ENCODE measurements at regions not wholly inside any gene's neighbourhood (a gene's known extent, or its start where the extent isn't known, plus 50 kb on each side); places are given as distances from the start of the nearest gene placed in this dataset.

GRCh38 chr10:78768876-78769275 is 299.9 kb upstream of the ZMIZ1 start:
- no peak for DNase-seq

DNA sequence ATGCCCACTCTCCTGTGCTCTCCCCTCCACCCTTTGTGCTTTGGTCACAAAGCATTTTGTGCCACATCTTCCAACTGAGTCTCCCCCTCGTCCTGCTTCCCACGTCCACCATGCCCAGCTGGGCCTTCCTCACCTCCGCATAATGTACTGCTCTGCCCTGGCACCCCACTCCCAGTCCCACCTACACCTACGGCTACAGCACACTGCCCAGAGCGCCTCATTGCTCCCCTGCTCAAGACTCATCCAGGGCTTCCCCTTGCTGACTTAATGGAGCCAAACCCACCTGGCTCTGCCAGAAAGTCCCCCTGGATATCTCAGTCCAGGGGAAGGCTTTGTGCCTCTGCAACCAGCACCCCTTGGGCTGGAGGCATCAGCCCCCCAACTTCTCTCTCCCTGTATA is 299.2 kb upstream of the ZMIZ1 start:
- DNase-seq = no peak

GRCh38 chr10:78770167-78771090 is 298.3 kb upstream of the ZMIZ1 start:
- no peak for DNase-seq

- no peak for DNase-seq
These were observed 297.5 kb upstream of the ZMIZ1 start for GRCh38 chr10:78771260-78771659.

DNA sequence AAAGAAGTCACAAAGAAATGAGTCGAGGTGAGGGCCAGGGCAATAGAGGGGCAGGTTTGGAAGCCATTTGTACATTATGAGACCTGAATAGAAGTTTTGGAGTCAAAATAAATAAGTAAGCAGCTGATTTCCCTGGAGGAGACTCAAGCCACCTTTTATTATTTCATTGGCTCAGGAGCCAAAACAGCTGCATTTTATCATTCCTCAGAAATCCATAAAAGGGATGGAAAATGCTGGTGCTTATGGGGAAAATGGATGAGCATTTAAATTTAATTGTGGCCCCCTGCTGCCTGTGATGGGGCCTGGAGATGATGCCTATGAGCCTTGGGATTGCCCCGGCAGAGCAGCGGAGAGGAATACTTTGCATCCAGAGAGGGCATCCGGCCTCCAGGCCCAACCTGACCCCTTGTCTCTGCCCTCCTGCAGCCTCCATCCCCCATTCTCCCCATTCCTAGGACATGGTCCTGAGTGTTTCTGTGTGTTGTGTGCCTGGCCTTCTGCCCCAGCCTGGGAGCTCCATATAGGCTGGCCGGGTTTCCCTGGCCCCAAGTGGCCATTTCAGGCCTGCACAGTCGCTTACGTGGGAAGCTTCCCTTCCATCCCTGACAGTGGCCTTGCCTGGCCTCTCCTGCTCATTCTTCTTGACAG is 296.8 kb upstream of the ZMIZ1 start:
- no peak for DNase-seq

DNA sequence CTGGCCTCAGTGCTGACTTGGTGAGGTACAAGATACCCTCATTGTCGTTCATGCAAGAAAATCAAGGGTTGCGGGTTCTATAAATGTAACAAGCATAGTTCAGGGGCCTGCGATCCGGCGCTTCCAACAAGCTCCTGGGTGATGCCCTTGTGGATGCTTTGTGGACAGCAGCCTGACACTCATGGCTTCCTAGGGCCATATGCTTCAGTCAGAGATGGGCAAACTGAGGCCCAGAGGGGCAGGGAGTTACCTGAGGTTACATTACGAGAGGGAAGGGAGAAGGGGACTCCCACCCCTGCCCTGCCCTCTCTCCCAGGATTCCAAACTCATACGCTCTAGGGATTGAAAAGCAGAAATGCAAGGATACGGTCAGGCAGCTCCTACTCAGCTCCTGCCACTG is 296.3 kb upstream of the ZMIZ1 start:
- no peak for DNase-seq

DNA sequence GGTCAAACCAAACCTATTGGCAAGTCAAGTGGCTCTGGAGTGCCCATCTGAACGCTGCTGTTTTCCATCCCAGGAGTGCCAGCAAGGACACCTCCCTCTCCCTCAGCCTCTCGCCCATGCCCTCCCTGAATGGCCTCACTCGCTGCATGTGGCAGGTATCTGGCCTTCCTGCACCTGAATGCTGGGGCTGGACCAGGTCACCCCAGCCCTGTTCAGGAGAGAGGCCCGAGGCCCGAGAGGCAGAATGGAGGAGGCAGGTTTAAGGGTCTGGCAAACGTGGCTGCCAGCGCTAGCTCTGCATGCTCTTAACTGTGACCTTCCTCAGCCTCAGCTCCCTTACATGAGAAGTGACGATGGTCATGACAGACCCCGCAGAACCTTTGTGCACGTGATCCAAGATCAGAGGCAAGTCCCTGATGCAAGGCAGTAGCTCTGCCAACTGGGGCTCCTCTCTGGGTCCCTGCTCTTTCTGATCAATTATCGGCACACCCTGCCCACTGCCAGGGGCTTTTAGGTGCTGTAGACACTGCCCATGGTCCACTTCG is 295.7 kb upstream of the ZMIZ1 start:
- DNase-seq = no peak

DNA sequence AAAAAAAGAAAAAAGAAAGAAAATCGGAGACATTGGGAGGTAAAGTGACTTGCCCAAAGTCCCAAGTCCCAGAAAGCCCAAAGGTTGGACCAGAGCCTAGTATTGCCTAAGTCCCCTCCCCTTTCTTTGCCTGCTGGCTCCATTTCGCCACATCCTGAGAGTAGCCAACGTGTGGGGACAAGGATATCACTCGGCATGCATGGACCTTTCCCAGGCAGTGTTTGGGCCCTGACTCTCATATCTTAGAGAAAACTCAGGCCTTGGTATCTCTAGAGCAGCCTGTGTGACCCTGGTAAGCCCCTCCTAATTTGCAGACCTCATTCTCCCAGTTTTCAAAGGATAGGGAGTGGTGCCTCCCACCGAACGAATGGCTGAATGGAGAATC is 294.2 kb upstream of the ZMIZ1 start:
- DNase-seq = no peak

GRCh38 chr10:78774999-78775711 is 293.6 kb upstream of the ZMIZ1 start:
- DNase-seq = no peak

GRCh38 chr10:78775891-78776290 is 292.9 kb upstream of the ZMIZ1 start:
- no peak for DNase-seq

- no peak for DNase-seq
These were observed 292.0 kb upstream of the ZMIZ1 start for GRCh38 chr10:78776756-78777155.

DNA sequence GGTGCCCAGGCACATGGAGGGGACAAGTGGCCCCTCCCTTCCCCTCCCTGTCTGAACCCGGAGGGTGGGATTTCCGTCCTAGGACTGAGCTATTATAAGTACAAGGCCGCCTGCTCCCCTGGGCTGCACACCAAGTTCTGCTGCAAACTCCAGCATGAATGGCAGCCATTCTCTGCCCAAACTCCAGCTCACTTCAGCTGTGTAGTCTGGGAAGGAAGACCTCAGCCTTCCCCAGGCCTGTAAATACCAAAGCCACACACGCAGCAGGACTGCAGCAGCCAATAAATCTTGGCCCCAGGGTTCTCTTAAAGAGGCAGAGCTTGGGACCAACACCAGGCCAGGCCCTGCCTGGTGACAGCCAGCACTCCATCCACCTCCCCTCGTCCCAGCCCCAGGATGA is 291.3 kb upstream of the ZMIZ1 start:
- no peak for DNase-seq

DNA sequence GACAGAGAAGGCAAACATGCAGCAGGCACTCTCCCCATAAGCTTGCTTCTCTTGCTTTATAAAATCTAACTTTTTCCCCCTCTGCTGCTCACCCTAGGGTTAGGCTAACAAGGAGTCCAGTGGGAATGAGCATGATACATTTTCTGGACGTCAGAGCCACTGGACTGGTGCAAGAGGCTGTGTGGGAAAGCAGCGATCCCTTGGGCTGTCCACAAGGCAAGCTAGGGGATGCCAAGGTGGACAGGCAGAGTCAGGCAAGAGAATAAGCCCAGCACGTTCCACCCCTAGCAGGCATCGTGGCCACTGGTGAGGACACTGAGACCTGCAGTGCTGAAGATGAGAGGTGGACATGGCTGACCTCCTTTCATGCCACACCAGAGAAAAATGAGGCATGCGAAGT is 290.9 kb upstream of the ZMIZ1 start:
- DNase-seq = no peak

- DNase-seq = no peak
These were observed 290.1 kb upstream of the ZMIZ1 start for GRCh38 chr10:78778444-78779338.

- DNase-seq = no peak
These were observed 289.3 kb upstream of the ZMIZ1 start for GRCh38 chr10:78779339-78779955.

- DNase-seq = no peak
These were observed 288.2 kb upstream of the ZMIZ1 start for GRCh38 chr10:78780551-78780961.

GRCh38 chr10:78781251-78781913 is 287.4 kb upstream of the ZMIZ1 start:
- DNase-seq = no peak

GRCh38 chr10:78781991-78782390 is 286.8 kb upstream of the ZMIZ1 start:
- DNase-seq = no peak

DNA sequence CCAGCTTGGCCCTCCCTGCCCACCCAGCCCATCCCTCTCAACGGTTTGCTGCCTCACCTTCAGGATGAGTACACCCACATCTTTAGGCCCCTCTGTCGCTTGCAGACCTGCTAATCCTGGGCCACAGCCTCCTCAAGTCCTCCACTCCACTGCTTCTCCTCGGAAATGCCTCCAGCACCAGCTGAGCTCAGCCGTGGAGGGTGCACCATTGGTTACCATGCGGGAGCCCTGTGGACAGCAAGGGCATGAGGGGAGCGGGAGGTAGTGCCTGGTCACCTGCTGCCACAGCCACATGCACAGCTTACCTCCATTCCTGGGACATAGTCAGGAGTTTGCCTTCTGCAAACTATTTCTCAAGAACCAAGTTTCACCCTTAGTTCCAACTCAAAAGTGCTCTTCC is 286.3 kb upstream of the ZMIZ1 start:
- DNase-seq = no peak

GRCh38 chr10:78783753-78784152 is 285.0 kb upstream of the ZMIZ1 start:
- DNase-seq = no peak

DNA sequence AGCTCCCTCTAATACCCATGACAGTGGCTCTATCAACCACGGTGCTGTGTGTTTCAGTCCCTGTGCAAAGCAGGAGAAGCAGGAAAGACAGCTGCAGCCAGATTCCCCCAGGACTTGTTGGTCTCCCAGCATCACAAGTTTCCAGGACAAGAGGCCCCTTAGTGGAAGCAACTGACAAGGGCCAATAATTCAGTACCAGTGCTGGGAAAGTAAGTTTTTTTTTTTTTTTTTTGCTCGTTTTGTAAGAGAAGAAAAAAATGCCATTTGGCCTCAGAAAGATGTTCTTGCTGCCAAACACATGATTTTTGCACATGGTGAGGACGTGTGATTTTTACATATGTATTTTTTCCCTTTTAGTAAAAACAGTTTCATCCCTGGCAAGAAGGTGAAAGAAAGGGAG is 284.2 kb upstream of the ZMIZ1 start:
- no peak for DNase-seq

Measured in hematopoietic multipotent progenitor cell treated with erythropoietin and hydrocortisone succinate and interleukin-3 and kit ligand, for 6 days (in vitro differentiated cells).